Heart left ventricle (tissue), 13 donors: ENCODE measurements at regions not wholly inside any gene's neighbourhood (a gene's known extent, or its start where the extent isn't known, plus 50 kb on each side); places are given as distances from the start of the nearest gene placed in this dataset.

Experiments used
- POLR2A ChIP-seq, 2 donors: fragments of 450-650 bp; IDR thresholded peaks; one replicate each; pipeline ENCODE4 v1.6.1; 2017; ENCODE audit warnings: antibody characterized with exemption in 2 of 2, mild to moderate bottlenecking in 2 of 2, moderate library complexity in 2 of 2
- TF ChIP-seq, protein P1 (sequence below), 12 donors: fragments of 200-600 bp; sonication (generic) in 4 of 12; IDR thresholded peaks; one replicate each; pipeline versions ENCODE4 v1.5.0 to v1.8.0; 2018 to 2022; ENCODE audit warnings: antibody characterized with exemption in 12 of 12, mild to moderate bottlenecking in 5 of 12
- donor health status: ischemic (EF 13 %, LVEDD 7.1; RV severe dilation, severe dysfunction).
- donor health status: DM: no; HTN: yes; CAD: no.
- donor health status: DM: no; HTN: no; CAD: no.
- donor health status: ischemic (EF 25% LVEDD 6.9; RV normal size, moderate dysfunction).
- donor health status: ischemic (EF 25% LVEDD 5.7; RV mildly dilated, moderate dysfunction).
- donor health status: ischemic (EF 35%, LVEDD 5.7; RV mildly dilated, moderate dysfunction).
- donor health status: nonischemic (EF 11% LVEDD 7.7; RV severe dilation, severe dysfunction).
- donor health status: DM: yes; HTN: yes; CAD: no.
- donor health status: PGD.
- donor health status: ischemic (EF 29% LVEDD 5.4; RV normal size, mild dysfunction).
- donor health status: nonischemic (EF 23%, LVEDD 6.1; RV moderate dilation, normal function).

DNA sequence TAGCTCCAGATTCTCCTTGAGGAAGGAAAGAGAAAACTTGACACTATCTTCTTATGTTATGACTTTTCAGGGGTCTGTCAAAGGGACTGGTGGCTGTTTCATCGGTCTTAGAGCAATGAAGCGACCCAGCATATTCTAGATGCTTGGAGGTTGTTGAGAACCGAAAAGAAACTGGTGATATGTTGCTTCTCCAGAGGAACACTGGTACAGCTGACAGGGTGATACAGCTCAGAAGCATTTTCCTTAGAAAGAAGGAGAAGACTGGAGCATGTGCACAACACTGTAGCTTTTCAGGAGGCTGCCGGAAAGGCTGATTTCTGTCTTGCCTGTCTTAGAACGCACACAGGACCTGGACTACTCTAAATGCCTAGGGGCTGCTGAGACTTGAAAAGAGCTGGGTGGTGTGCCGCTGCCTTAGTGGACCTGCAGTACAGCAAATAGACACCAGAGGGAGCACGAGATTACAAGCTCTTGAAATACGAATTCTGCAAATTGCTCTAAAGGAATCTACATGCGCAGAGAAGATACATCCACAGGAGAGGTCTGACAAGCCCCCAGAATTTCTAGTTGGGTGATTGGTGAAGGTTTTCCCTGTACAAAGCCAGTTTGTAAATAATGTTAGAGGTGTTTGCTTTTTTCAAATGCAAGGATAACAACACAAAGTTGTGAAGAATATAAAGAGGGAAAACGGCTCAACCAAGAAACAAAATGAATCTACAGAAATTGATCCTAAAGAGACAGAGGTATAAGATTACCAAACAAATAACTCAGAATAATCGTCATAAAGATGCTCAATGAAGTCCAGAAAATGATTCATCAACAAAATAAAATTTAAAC, 223.1 kb upstream of the DMD start:
- TF ChIP-seq, protein P1, sequence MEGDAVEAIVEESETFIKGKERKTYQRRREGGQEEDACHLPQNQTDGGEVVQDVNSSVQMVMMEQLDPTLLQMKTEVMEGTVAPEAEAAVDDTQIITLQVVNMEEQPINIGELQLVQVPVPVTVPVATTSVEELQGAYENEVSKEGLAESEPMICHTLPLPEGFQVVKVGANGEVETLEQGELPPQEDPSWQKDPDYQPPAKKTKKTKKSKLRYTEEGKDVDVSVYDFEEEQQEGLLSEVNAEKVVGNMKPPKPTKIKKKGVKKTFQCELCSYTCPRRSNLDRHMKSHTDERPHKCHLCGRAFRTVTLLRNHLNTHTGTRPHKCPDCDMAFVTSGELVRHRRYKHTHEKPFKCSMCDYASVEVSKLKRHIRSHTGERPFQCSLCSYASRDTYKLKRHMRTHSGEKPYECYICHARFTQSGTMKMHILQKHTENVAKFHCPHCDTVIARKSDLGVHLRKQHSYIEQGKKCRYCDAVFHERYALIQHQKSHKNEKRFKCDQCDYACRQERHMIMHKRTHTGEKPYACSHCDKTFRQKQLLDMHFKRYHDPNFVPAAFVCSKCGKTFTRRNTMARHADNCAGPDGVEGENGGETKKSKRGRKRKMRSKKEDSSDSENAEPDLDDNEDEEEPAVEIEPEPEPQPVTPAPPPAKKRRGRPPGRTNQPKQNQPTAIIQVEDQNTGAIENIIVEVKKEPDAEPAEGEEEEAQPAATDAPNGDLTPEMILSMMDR (IDR thresholded peaks at IDR 0.05), result peak; percentile 52 to 91 (median 68)
- no peak for TF ChIP-seq POLR2A (IDR thresholded peaks at IDR 0.05)
